HG02798 (cell line): ENCODE measurements at regions not wholly inside any gene's neighbourhood (a gene's known extent, or its start where the extent isn't known, plus 50 kb on each side); places are given as distances from the start of the nearest gene placed in this dataset.

Source experiments
- ATAC-seq: cut with Tn5 transposase; IDR thresholded peaks from one replicate; pipeline ENCODE4 v1.9.1; 2021; ENCODE audit warnings: mild to moderate bottlenecking; ENCODE audit not compliant: unreplicated experiment, poor library complexity

GRCh38 chr16:48011466-48011865, 144.3 kb downstream of the ABCC12 start:
- no peak for ATAC-seq

- ATAC-seq = no peak
Measured at GRCh38 chr16:48008011-48008525, 147.7 kb downstream of the ABCC12 start.

GRCh38 chr16:48004141-48004695, 151.6 kb downstream of the ABCC12 start:
- ATAC-seq = no peak

- no peak for ATAC-seq
Measured at GRCh38 chr16:48003206-48003907, 152.4 kb downstream of the ABCC12 start.

GRCh38 chr16:48001324-48001895, 154.4 kb downstream of the ABCC12 start:
- ATAC-seq = no peak

- no peak for ATAC-seq
Measured at GRCh38 chr16:48000622-48001021, 155.2 kb downstream of the ABCC12 start.

GRCh38 chr16:47999595-47999994, 156.2 kb downstream of the ABCC12 start:
- ATAC-seq = no peak

- no peak for ATAC-seq
Measured at GRCh38 chr16:47995354-47995753, 160.4 kb downstream of the ABCC12 start.

GRCh38 chr16:47991491-47991890, 164.3 kb downstream of the ABCC12 start:
- no peak for ATAC-seq

- ATAC-seq = no peak
Measured at GRCh38 chr16:47990676-47991075, 165.1 kb downstream of the ABCC12 start.

- no peak for ATAC-seq
Measured at GRCh38 chr16:47987136-47987535, 168.7 kb downstream of the ABCC12 start.

- no peak for ATAC-seq
Measured at GRCh38 chr16:47986031-47986430, 169.8 kb downstream of the ABCC12 start.

- no peak for ATAC-seq
Measured at GRCh38 chr16:47984669-47985068, 171.1 kb downstream of the ABCC12 start.

- ATAC-seq = no peak
Measured at GRCh38 chr16:47983999-47984580, 171.7 kb downstream of the ABCC12 start.

- no peak for ATAC-seq
Measured at GRCh38 chr16:47980212-47980611, 175.6 kb downstream of the ABCC12 start.

GRCh38 chr16:47979616-47980182, 176.1 kb downstream of the ABCC12 start:
- no peak for ATAC-seq

GRCh38 chr16:47979164-47979520, 176.7 kb downstream of the ABCC12 start:
- no peak for ATAC-seq

GRCh38 chr16:47978491-47979163, 177.2 kb downstream of the ABCC12 start:
- ATAC-seq = no peak

GRCh38 chr16:47977802-47978201, 178.0 kb downstream of the ABCC12 start:
- ATAC-seq = no peak

- ATAC-seq = no peak
Measured at GRCh38 chr16:47976636-47977210, 179.1 kb downstream of the ABCC12 start.
